ENCODE measurements at regions not wholly inside any gene's neighbourhood (a gene's known extent, or its start where the extent isn't known, plus 50 kb on each side); places are given as distances from the start of the nearest gene placed in this dataset.
"Not testable (repeated sequence)": the region's sequence is repeated elsewhere in the genome, so short reads cannot be mapped to it uniquely, and the experiment has no call there.

- no peaks in the 10 kb centered on the region for H3K27me3 ChIP-seq (ENCODE audit: insufficient read depth, low read depth, low read length)
- no peak overlapping the region for H2AFZ ChIP-seq (ENCODE audit: low read depth, low read length)
- no peak for TF ChIP-seq POLR2AphosphoS5 (IDR thresholded peaks at IDR 0.05)
- TF ChIP-seq REST (IDR thresholded peaks at IDR 0.05; ENCODE audit: borderline replicate concordance) = no peak
- TF ChIP-seq TAF1 (IDR thresholded peaks at IDR 0.05; ENCODE audit: low read depth) = no peak
- TF ChIP-seq EZH2 (IDR thresholded peaks at IDR 0.05; ENCODE audit: borderline replicate concordance, insufficient read depth, low read length, poor library complexity, severe bottlenecking) = no peak
- TF ChIP-seq SMC3 (conservative IDR thresholded peaks at IDR 0.05; ENCODE audit: poor library complexity) = no peak
- TF ChIP-seq RAD21 (conservative IDR thresholded peaks at IDR 0.05) = no peak
- no peak for TF ChIP-seq EP300 (conservative IDR thresholded peaks at IDR 0.05; ENCODE audit: poor library complexity, severe bottlenecking)
- TF ChIP-seq MXI1 (conservative IDR thresholded peaks at IDR 0.05; ENCODE audit: poor library complexity, severe bottlenecking) = no peak
- TF ChIP-seq CTCF (IDR thresholded peaks at IDR 0.05; ENCODE audit: poor library complexity, severe bottlenecking) = no peak
- no peaks in the 10 kb centered on the region for H3K9me2 ChIP-seq (ENCODE audit: insufficient read depth, low read length)
- no peaks in the 10 kb centered on the region for H3K79me2 ChIP-seq (replicated peaks; ENCODE audit: insufficient read depth, low read length)
- no peaks in the 10 kb centered on the region for H3K9me3 ChIP-seq (ENCODE audit: low read length)
- H3K4me3 ChIP-seq (ENCODE audit: low read length) = no peak overlapping the region
- no peaks in the 10 kb centered on the region for H3K36me3 ChIP-seq (ENCODE audit: insufficient read depth, low read length)
- H4K20me1 ChIP-seq (ENCODE audit: insufficient read depth) = no peaks in the 10 kb centered on the region
- H3F3A ChIP-seq (ENCODE audit: insufficient read depth, low read length, poor library complexity, severe bottlenecking) = no peaks in the 10 kb centered on the region
- no peak overlapping the region for H3K27ac ChIP-seq (ENCODE audit: low read length)
- H3K9ac ChIP-seq (ENCODE audit: low read length) = no peak overlapping the region
- no peak overlapping the region for H3K4me2 ChIP-seq (ENCODE audit: low read length)
Observed at GRCh38 chr5:164235300-164235891, 730.0 kb downstream of the MAT2B start.

- H3K4me3 ChIP-seq (ENCODE audit: low read length) = no peak overlapping the region
- H3K36me3 ChIP-seq (ENCODE audit: insufficient read depth, low read length) = no peaks in the 10 kb centered on the region
- no peak overlapping the region for H3K27ac ChIP-seq (ENCODE audit: low read length)
- no peak overlapping the region for H2AFZ ChIP-seq (ENCODE audit: low read depth, low read length)
- no peaks in the 10 kb centered on the region for H3K9me3 ChIP-seq (ENCODE audit: low read length)
- no peaks in the 10 kb centered on the region for H4K20me1 ChIP-seq (ENCODE audit: insufficient read depth)
- no peaks in the 10 kb centered on the region for H3K9me2 ChIP-seq (ENCODE audit: insufficient read depth, low read length)
- no peaks in the 10 kb centered on the region for H3F3A ChIP-seq (ENCODE audit: insufficient read depth, low read length, poor library complexity, severe bottlenecking)
- no peak for TF ChIP-seq CTCF (IDR thresholded peaks at IDR 0.05; ENCODE audit: poor library complexity, severe bottlenecking)
- TF ChIP-seq REST (IDR thresholded peaks at IDR 0.05; ENCODE audit: borderline replicate concordance) = no peak
- TF ChIP-seq SMC3 (conservative IDR thresholded peaks at IDR 0.05; ENCODE audit: poor library complexity) = no peak
- no peak for TF ChIP-seq POLR2AphosphoS5 (IDR thresholded peaks at IDR 0.05)
- no peak for TF ChIP-seq TAF1 (IDR thresholded peaks at IDR 0.05; ENCODE audit: low read depth)
- TF ChIP-seq RAD21 (conservative IDR thresholded peaks at IDR 0.05) = no peak
- TF ChIP-seq EP300 (conservative IDR thresholded peaks at IDR 0.05; ENCODE audit: poor library complexity, severe bottlenecking) = no peak
- TF ChIP-seq MXI1 (conservative IDR thresholded peaks at IDR 0.05; ENCODE audit: poor library complexity, severe bottlenecking) = no peak
- no peak for TF ChIP-seq EZH2 (IDR thresholded peaks at IDR 0.05; ENCODE audit: borderline replicate concordance, insufficient read depth, low read length, poor library complexity, severe bottlenecking)
- H3K79me2 ChIP-seq (replicated peaks; ENCODE audit: insufficient read depth, low read length) = no peaks in the 10 kb centered on the region
- no peak overlapping the region for H3K4me2 ChIP-seq (ENCODE audit: low read length)
- no peak overlapping the region for H3K9ac ChIP-seq (ENCODE audit: low read length)
- H3K27me3 ChIP-seq (ENCODE audit: insufficient read depth, low read depth, low read length) = no peaks in the 10 kb centered on the region
Observed at GRCh38 chr5:164237486-164237885, 732.1 kb downstream of the MAT2B start.

- H3K27ac ChIP-seq (ENCODE audit: low read length); H3K9ac ChIP-seq (ENCODE audit: low read length); H3K4me3 ChIP-seq (ENCODE audit: low read length); H3K9me2 ChIP-seq (ENCODE audit: insufficient read depth, low read length); H3K36me3 ChIP-seq (ENCODE audit: insufficient read depth, low read length); H4K20me1 ChIP-seq (ENCODE audit: insufficient read depth); H3F3A ChIP-seq (ENCODE audit: insufficient read depth, low read length, poor library complexity, severe bottlenecking); H3K27me3 ChIP-seq (ENCODE audit: insufficient read depth, low read depth, low read length); H3K79me2 ChIP-seq (replicated peaks; ENCODE audit: insufficient read depth, low read length); H3K9me3 ChIP-seq (ENCODE audit: low read length); H3K4me2 ChIP-seq (ENCODE audit: low read length); H2AFZ ChIP-seq (ENCODE audit: low read depth, low read length): not testable (repeated sequence)
Observed at GRCh38 chr5:164251781-164252180, 746.4 kb downstream of the MAT2B start.
